RCC 7860 (cell line): ENCODE measurements at regions not wholly inside any gene's neighbourhood (a gene's known extent, or its start where the extent isn't known, plus 50 kb on each side); places are given as distances from the start of the nearest gene placed in this dataset.
"Not testable (repeated sequence)": the region's sequence is repeated elsewhere in the genome, so short reads cannot be mapped to it uniquely, and the experiment has no call there.

ENCODE experiments used
- DNase-seq: peaks from one replicate; pipeline ENCODE4 v3.0.0-alpha.2; 2015; ENCODE audit warnings: low spot score
- FAIRE-seq: peaks from 2 replicates; lab custom pipeline; 2012; peaks lifted over from hg19 to GRCh38; lab: Jason Lieb, UNC

DNA sequence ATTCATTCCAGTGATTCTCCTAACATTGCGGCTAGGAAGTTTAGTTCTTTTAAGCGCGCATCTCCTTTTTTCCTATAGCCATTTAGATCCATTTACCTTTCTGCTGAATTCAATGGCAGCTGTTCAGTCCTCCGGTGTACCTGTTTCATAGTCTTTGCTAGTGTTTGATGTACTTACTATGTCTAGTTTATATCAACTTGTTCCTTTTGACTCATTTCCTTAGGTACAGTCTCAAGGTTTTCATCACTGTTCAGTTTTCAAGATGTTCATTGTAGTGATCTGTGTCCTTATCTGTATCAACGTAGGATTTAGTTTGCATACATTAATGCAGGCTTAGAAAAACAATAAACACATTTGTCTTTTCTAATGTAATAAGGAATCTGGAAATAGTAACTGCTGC lies 59.0 kb upstream of the MBNL1 start:
- DNase-seq (no peak), FAIRE-seq (no peak)

DNA sequence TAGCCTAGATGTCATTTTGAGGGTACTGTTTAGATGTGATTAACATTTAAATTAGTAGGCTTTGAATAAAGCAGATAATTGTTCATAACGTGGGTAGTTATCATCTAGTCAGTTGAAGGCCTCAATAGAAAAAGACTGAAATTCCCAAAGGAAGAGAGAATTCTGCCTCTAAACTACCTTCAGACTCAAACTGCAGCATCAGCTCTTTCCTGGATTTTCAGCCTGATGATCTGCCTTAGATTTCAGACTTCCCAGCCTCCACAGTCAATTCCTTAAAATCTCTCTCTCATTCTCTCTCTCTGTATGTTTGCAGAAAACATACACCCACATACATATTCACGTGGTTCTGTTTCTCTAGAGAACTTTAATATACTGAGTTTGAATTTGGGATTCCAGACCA lies 58.0 kb upstream of the MBNL1 start:
- no peak for FAIRE-seq

DNA sequence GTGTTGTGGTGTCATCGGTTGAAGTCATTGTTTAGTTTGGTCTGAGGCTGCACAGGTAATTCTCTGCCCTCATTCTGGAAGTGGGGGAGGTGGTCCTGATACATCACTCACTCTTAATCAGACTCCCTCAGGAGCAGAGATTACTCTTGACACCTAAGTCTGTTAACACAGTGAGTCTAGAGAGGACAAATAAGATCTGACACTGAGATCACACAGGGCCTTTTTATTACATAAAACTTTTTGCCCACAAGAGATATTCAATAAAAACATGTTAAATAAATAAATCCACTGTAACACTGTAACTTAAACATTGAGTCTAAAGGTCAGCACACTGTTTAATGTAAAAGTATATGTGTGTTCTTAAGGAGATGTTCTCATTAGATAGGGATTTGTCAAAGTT lies 57.1 kb upstream of the MBNL1 start:
- no peak for FAIRE-seq
- DNase-seq: no peak

More for the DNA sequence above, 58.0 kb upstream of the MBNL1 start:
- no peak for DNase-seq

DNA sequence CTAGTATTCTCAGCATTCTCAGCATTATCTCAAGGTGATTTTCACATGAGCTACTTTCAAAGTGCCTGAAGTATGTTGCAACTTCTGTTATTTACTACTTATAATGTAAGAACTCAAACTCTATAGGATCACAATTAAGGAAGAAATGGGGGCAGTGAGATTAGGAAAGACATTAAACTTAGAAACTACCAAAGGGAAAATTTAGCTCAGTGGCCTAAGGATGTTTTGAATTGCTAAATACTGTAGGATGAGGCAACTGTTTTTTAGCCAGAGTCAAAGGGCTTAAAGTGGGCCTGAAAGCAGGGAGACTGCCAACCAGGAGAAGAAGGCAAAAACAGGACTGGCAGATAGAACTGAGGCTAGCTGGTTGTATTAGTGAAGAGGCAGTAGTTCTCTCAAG lies 55.5 kb upstream of the MBNL1 start:
- no peak for FAIRE-seq

DNA sequence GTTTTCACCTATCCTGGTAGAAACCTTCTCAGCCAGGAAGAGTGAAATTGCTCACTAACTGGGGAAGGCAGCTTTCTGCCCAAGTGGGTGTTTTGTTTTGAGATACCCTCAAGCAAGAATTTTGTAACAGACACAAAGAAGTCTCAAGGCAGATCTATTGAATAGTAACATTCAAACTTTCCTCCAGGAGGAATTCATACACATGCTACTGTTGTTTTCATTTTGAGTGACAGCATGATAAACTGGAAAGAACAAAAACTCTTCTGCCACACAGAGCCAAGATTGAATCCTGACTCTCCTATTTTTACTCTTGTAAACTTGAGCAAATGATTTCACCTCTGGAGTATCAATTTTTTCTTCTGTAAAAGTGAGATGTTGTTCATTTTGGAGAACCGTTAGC lies 54.8 kb upstream of the MBNL1 start:
- DNase-seq (no peak), FAIRE-seq (no peak)

More for the DNA sequence above, 55.5 kb upstream of the MBNL1 start:
- no peak for DNase-seq

DNA sequence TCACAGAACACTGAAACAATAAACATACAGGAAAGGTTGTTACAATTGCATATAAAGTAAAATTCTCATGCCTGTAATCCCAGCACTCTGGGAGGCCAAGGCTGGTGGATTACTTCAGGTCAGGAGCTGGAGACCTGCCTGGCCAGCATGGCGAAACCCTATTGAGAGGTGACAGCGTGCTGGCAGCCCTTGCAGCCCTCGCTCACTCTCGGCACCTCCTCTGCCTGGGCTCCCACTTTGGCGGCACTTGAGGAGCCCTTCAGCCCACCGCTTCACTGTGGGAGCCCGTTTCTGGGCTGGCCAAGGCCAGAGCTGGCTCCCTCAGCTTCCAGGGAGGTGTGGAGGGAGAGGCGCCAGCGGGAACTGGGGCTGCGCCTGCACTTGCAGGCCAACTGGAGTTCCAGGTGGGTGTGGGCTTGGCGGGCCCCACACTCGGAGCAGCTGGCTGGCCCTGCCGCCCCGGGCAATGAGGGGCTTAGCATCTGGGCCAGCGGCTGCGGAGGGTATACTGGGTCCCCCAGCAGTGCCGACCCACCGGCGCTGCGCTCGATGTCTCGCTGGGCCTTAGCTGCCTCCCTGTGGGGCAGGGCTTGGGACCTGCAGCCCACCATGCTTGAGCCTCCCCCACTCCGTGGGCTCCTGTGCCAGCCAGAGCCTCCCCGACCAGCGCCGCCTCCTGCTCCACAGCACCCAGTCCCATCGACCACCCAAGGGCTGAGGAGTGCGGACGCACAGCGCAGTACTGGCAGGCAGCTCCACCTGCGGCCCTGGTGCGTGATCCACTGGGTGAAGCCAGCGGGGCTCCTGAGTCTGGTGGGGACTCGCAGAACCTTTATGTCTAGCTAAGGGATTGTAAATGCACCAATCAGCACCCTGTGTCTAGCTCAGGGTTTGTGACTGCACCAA lies 51.5 kb upstream of the MBNL1 start:
- FAIRE-seq, DNase-seq: not testable (repeated sequence)

DNA sequence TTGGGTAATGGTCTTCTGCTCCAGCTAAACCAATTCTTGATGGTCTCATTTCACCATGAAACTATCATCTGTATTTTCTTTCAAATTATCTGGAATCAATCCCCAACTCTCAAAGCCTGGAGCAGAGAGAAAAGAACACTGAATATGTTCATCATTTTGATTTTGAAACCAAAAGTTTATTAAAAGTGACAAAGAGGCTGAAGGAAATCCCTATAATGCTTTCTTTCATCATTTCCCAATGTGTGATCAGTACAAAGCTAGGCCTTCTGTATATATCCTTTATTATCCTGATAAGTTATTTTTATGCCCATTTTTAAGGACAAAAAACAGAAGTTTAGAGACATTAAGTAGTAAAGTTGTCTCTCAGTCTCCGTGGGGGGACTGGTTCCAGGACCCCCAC lies 50.1 kb upstream of the MBNL1 start:
- no peak for FAIRE-seq
- no peak for DNase-seq
